ENCODE measurements at regions not wholly inside any gene's neighbourhood (a gene's known extent, or its start where the extent isn't known, plus 50 kb on each side); places are given as distances from the start of the nearest gene placed in this dataset.

DNA sequence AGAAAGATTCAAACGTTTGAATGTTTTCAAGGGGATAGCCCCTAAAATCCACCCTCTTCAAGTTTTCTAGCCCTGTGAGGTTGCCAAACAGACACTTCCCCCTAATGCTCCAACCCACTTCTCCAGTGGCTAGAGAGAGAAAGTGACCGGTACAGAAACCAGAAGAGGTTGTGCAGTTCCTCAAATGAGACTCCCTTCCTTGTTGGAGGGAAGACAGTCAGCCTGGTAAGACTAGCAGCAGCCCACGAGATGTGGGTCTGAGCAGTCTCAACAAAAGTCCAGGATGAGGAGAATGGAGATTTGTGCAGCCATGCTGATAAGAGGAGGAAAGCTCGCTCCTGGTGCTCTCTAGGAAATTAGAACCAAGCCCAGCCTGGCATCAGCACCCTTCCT is 222.8 kb upstream of the TPRG1 start:
- in situ Hi-C loops (cut with MboI; ENCODE audit: low sequenced_read_pairs in 4 of 4) (loop anchor here in 1 of 4 donors (10.0 kb wide), 2 partner anchors 594 to 1034 kb away; no protein-coding TSS in a partner anchor), intact Hi-C loops (cut with DNase I; ENCODE audit: low total_unique reads) (loop anchor here (1.0 to 10.0 kb wide), 10 partner anchors 364 to 1210 kb away; no protein-coding TSS in a partner anchor)
- TF ChIP-seq POLR2A (IDR thresholded peaks at IDR 0.05): no peak
- Histone ChIP-seq H3K4me1 (peaks cover 44 to 46% of the 10 kb centered on the region in 2 donors), H3K36me3 (no peaks in the 10 kb centered on the region), H3K27ac (peak overlapping the region; percentile 92 to 98 (median 98)), H3K4me3 (peak overlapping the region in 2 of 4 donors; percentile 38 to 58), H3K9me3 (no peaks in the 10 kb centered on the region), H3K27me3 (no peaks in the 10 kb centered on the region)
- ATAC-seq (no peak), DNase-seq (no peak)

DNA sequence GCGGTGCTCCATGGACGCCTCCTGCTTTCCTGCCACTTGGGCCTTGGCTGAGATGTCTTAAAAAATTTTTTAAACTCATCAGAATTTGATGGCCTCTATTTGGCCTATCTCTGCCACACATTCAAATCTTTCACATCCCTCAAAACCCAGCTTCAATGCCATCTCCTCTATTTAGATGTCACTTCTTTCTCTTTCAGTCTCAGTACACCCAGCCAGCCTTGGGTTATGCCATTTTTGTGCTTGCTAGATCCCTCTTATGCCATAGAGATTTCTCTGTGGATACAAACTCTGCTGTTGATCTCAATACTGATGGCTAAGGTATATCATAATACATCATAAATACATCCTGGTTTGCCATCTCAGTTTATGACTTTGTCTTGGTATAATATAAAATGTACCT is 222.3 kb upstream of the TPRG1 start:
- H3K4me3 ChIP-seq: no peak overlapping the region
- peak overlapping the region; percentile 92 to 98 (median 98) for H3K27ac ChIP-seq
- TF ChIP-seq, protein P1, sequence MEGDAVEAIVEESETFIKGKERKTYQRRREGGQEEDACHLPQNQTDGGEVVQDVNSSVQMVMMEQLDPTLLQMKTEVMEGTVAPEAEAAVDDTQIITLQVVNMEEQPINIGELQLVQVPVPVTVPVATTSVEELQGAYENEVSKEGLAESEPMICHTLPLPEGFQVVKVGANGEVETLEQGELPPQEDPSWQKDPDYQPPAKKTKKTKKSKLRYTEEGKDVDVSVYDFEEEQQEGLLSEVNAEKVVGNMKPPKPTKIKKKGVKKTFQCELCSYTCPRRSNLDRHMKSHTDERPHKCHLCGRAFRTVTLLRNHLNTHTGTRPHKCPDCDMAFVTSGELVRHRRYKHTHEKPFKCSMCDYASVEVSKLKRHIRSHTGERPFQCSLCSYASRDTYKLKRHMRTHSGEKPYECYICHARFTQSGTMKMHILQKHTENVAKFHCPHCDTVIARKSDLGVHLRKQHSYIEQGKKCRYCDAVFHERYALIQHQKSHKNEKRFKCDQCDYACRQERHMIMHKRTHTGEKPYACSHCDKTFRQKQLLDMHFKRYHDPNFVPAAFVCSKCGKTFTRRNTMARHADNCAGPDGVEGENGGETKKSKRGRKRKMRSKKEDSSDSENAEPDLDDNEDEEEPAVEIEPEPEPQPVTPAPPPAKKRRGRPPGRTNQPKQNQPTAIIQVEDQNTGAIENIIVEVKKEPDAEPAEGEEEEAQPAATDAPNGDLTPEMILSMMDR (IDR thresholded peaks at IDR 0.05 in 4 of 5, conservative IDR thresholded peaks at IDR 0.05 in 1 of 5): no peak
- TF ChIP-seq POLR2A (IDR thresholded peaks at IDR 0.05): no peak
- H3K4me1 ChIP-seq: peaks cover 48 to 50% of the 10 kb centered on the region in 2 donors
- ATAC-seq (no peak), DNase-seq (no peak)
- H3K36me3 ChIP-seq: no peaks in the 10 kb centered on the region
- H3K27me3 ChIP-seq: no peaks in the 10 kb centered on the region
- in situ Hi-C loops (cut with MboI; ENCODE audit: low sequenced_read_pairs in 4 of 4) (loop anchor here in 1 of 4 donors (10.0 kb wide), 2 partner anchors 595 to 1035 kb away; no protein-coding TSS in a partner anchor), intact Hi-C loops (cut with DNase I; ENCODE audit: low total_unique reads) (loop anchor here (2.0 to 10.0 kb wide), 9 partner anchors 365 to 1095 kb away; no protein-coding TSS in a partner anchor)
- no peaks in the 10 kb centered on the region for H3K9me3 ChIP-seq

DNA sequence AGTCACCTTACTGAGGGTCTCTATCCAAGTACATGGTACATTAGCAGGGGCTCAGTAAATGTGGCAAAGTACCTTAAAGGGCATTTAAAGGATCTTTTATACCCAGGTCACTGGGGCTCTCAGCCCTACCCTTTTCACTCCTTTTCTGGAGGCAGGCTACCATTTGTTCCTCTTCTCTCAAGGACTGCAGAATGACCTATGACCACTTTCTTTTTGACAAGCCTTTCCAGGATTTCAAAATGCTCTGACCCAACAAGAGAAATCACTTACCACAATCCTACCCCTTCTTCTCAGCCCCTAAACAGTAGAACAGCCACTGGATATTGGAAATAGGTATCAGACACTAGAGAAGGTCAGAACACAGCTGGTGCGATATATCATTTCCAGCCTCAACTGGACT is 221.8 kb upstream of the TPRG1 start:
- in situ Hi-C loops (cut with MboI; ENCODE audit: low sequenced_read_pairs in 4 of 4): loop anchor here (5.0 to 25.0 kb wide), 13 partner anchors 195 to 1215 kb away; partner anchors contain the start of genes BCL6 (in 2 of the 4) and LPP (in 1 of the 4)
- no peak for ATAC-seq
- no peak for DNase-seq
- peak overlapping the region; percentile 92 to 98 (median 98) for H3K27ac ChIP-seq
- H3K36me3 ChIP-seq: no peaks in the 10 kb centered on the region
- H3K4me1 ChIP-seq: peaks cover 51 to 53% of the 10 kb centered on the region in 2 donors
- TF ChIP-seq, protein P1 (IDR thresholded peaks at IDR 0.05 in 4 of 5, conservative IDR thresholded peaks at IDR 0.05 in 1 of 5): no peak
- TF ChIP-seq POLR2A (IDR thresholded peaks at IDR 0.05): no peak
- no peaks in the 10 kb centered on the region for H3K27me3 ChIP-seq
- H3K9me3 ChIP-seq: no peaks in the 10 kb centered on the region
- intact Hi-C loops (cut with DNase I; ENCODE audit: low total_unique reads): loop anchor here (2.0 to 10.0 kb wide), 14 partner anchors 168 to 1095 kb away; no protein-coding TSS in a partner anchor
- no peak overlapping the region for H3K4me3 ChIP-seq

DNA sequence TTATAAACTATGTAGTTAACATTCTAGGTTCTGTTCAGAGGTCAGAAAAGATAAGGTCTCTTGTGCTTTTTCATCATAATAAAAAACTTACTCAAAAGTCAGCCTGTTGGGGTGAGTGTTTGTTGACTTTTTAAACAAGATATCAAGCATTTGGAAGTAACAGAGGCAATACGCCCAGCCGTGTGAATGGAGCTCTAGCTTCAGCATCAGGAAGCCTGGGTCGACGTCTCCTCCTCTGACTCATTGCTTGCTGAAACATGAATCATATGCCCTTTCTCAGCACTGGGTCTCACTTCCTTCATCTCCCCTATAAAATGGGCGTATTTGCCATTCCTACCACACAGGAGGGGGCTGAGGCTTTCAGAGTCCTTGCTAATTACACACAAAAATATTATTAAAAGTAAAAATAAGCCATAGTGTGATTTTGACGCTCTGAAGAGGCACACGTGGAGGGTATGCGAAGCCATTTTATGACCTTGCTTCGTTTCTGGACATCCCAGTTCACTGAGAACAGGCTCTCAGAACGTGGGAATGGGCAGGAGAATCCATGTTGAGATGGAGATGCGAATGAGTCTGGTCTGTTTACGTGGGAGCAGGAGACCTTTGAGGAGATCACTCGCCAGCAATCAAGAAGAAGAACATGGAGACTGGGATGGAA is 220.8 kb upstream of the TPRG1 start:
- peak overlapping the region; percentile 92 to 98 (median 98) for H3K27ac ChIP-seq
- intact Hi-C loops (cut with DNase I; ENCODE audit: low total_unique reads) (loop anchor here (5.0 kb wide), 5 partner anchors 169 to 914 kb away; no protein-coding TSS in a partner anchor), in situ Hi-C loops (cut with MboI; ENCODE audit: low sequenced_read_pairs in 4 of 4) (loop anchor here (5.0 to 25.0 kb wide), 11 partner anchors 194 to 1216 kb away; partner anchors contain the start of genes BCL6 (in 2 of the 4) and LPP (in 1 of the 4))
- H3K36me3 ChIP-seq: no peaks in the 10 kb centered on the region
- TF ChIP-seq, protein P1 (IDR thresholded peaks at IDR 0.05 in 4 of 5, conservative IDR thresholded peaks at IDR 0.05 in 1 of 5): no peak
- TF ChIP-seq POLR2A (IDR thresholded peaks at IDR 0.05): peak; percentile 29 to 32
- no peak overlapping the region for H3K4me3 ChIP-seq
- no peaks in the 10 kb centered on the region for H3K9me3 ChIP-seq
- DNase-seq (peak; percentile 38 to 71), ATAC-seq (no peak)
- peaks cover 55 to 56% of the 10 kb centered on the region in 2 donors for H3K4me1 ChIP-seq
- H3K27me3 ChIP-seq: no peaks in the 10 kb centered on the region

DNA sequence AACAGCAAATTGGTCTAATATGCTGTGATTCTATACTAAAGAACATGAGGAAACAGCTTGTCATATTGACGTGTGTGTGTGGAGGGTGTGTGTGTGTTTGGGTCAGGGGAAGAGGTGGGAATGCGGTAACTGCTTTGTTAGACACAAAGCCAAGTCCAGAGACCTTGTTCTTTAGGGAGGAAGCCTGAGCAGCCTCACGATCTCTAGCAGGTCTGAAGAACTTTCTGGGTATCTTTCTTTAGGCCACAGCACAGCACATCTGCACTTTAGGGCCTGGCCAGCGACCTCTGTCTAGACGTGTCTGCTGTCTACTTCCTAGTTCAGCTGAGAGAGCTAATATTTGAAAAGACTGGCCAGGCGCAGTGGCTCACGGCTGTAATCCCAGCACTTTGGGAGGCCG is 220.0 kb upstream of the TPRG1 start:
- DNase-seq: no peak
- no peak overlapping the region for H3K4me3 ChIP-seq
- TF ChIP-seq POLR2A (IDR thresholded peaks at IDR 0.05): no peak
- TF ChIP-seq, protein P1 (IDR thresholded peaks at IDR 0.05 in 4 of 5, conservative IDR thresholded peaks at IDR 0.05 in 1 of 5): no peak
- no peaks in the 10 kb centered on the region for H3K36me3 ChIP-seq
- peak overlapping the region in 3 of 4 donors; percentile 92 to 98 (median 97) for H3K27ac ChIP-seq
- no peaks in the 10 kb centered on the region for H3K27me3 ChIP-seq
- in situ Hi-C loops (cut with MboI; ENCODE audit: low sequenced_read_pairs in 4 of 4) (loop anchor here (5.0 to 25.0 kb wide), 11 partner anchors 193 to 1217 kb away; partner anchors contain the start of genes BCL6 (in 2 of the 4) and LPP (in 1 of the 4)), intact Hi-C loops (cut with DNase I; ENCODE audit: low total_unique reads) (loop anchor here (5.0 kb wide), 5 partner anchors 169 to 914 kb away; no protein-coding TSS in a partner anchor)
- no peaks in the 10 kb centered on the region for H3K9me3 ChIP-seq
- peaks cover 56 to 57% of the 10 kb centered on the region in 2 donors for H3K4me1 ChIP-seq
- no peak for ATAC-seq

Data from gastrocnemius medialis (tissue), 4 donors.